H1 (cell line): ENCODE measurements at regions not wholly inside any gene's neighbourhood (a gene's known extent, or its start where the extent isn't known, plus 50 kb on each side); places are given as distances from the start of the nearest gene placed in this dataset.
A peak's percentile ranks its signal among the peaks of the same experiment; 100 is the strongest.

Experiments used
- CTCF ChIA-PET: fragments of 300-600 bp; sonication (Branson Sonifier 250); formaldehyde crosslinking; loops from one replicate; lab custom pipeline; 2021; ENCODE audit not compliant: partially characterized antibody; lab: Charles Lee
- POLR2A ChIA-PET: fragments of 300-600 bp; sonication (Branson Sonifier 250); formaldehyde crosslinking; loops from one replicate; lab custom pipeline; 2021; ENCODE audit warnings: inconsistent platforms; ENCODE audit not compliant: partially characterized antibody; lab: Charles Lee
- DNase-seq, 2 experiments: peaks; one replicate each; pipeline versions ENCODE4 v3.0.0 to v3.0.0-alpha.2; 2010 to 2022; ENCODE audit warnings: low spot score in 2 of 2, low read depth in 1 of 2, mixed read lengths in 1 of 2
- FAIRE-seq: peaks from 2 replicates; lab custom pipeline; 2011; peaks lifted over from hg19 to GRCh38; lab: Jason Lieb, UNC
- H2AFZ ChIP-seq: 2 replicates; pipeline ENCODE4 v1.8.1; 2012; ENCODE audit warnings: low read length, inconsistent platforms
- H2AK5ac ChIP-seq: 2 replicates; pipeline ENCODE4 v1.6.1; 2013; ENCODE audit warnings: low read depth, low read length
- H2BK120ac ChIP-seq: replicated peaks from 2 replicates; pipeline ENCODE3; 2013; ENCODE audit warnings: low read depth, low read length, inconsistent platforms
- H2BK12ac ChIP-seq: 2 replicates; pipeline ENCODE4 v1.6.1; 2013; ENCODE audit warnings: low read depth, low read length
- H2BK15ac ChIP-seq: 2 replicates; pipeline ENCODE4 v1.6.1; 2013; ENCODE audit warnings: low read length
- H2BK20ac ChIP-seq: 2 replicates; pipeline ENCODE4 v1.6.1; 2013; ENCODE audit warnings: low read length
- H2BK5ac ChIP-seq: 2 replicates; pipeline ENCODE4 v1.6.1; 2013; ENCODE audit warnings: low read depth, low read length
- H3K14ac ChIP-seq: 2 replicates; pipeline ENCODE4 v1.6.1; 2013; ENCODE audit warnings: inconsistent platforms; ENCODE audit not compliant: insufficient read length
- H3K18ac ChIP-seq: 2 replicates; pipeline ENCODE4 v1.6.1; 2013; ENCODE audit warnings: low read length; ENCODE audit errors: extremely low read depth
- H3K23ac ChIP-seq: 2 replicates; pipeline ENCODE4 v1.6.1; 2013; ENCODE audit warnings: inconsistent platforms; ENCODE audit not compliant: insufficient read length
- H3K23me2 ChIP-seq: 2 replicates; pipeline ENCODE4 v1.6.1; 2013; ENCODE audit warnings: low read depth, low read length
- H3K27ac ChIP-seq: 2 replicates; pipeline ENCODE4 v1.6.1; 2011; ENCODE audit warnings: low read depth, low read length, inconsistent platforms
- H3K27me3 ChIP-seq, 4 experiments: replicated peaks in 1 of 4; 1 replicate in 1 of 4; 2 replicates in 3 of 4; pipeline versions ENCODE4 v1.6.1 to v1.8.1; 2011 to 2013; ENCODE audit warnings: low read length in 3 of 4, mild to moderate bottlenecking in 3 of 4, inconsistent platforms in 2 of 4, mixed read lengths in 2 of 4, moderate library complexity in 1 of 4; ENCODE audit not compliant: control insufficient read depth in 3 of 4, insufficient read depth in 3 of 4; ENCODE audit errors: extremely low read depth in 1 of 4
- H3K36me3 ChIP-seq, 4 experiments: 2 replicates each; pipeline versions ENCODE4 v1.6.1 to v1.8.1; 2011 to 2013; ENCODE audit warnings: mild to moderate bottlenecking in 4 of 4, low read length in 3 of 4, moderate library complexity in 2 of 4, control low read depth in 1 of 4, inconsistent platforms in 1 of 4; ENCODE audit not compliant: insufficient read depth in 4 of 4, control insufficient read depth in 2 of 4
- H3K4ac ChIP-seq: replicated peaks from 2 replicates; pipeline ENCODE3; 2013; ENCODE audit warnings: low read length, low read depth, mixed read lengths, inconsistent platforms; ENCODE audit not compliant: insufficient read length
- H3K4me1 ChIP-seq, 4 experiments: replicated peaks in 1 of 4; 1 replicate in 1 of 4; 2 replicates in 3 of 4; pipeline versions ENCODE4 v1.6.1 to v1.8.1; 2011 to 2013; ENCODE audit warnings: low read length in 3 of 4, inconsistent platforms in 2 of 4, mixed read lengths in 1 of 4; ENCODE audit not compliant: insufficient read depth in 4 of 4, control insufficient read depth in 3 of 4
- H3K4me2 ChIP-seq, 2 experiments: 2 replicates each; pipeline versions ENCODE4 v1.6.1 to v1.8.1; 2011 to 2013; ENCODE audit warnings: low read depth in 2 of 2, low read length in 2 of 2, control low read depth in 1 of 2, inconsistent platforms in 1 of 2, mild to moderate bottlenecking in 1 of 2; ENCODE audit not compliant: insufficient read depth in 1 of 2
- H3K4me3 ChIP-seq, 4 experiments: fragments of 200-600, 300-600 bp in 1 of 4; sonication (generic), shearing (Covaris generic), sonication (Bioruptor Twin) in 1 of 4; 2 replicates each; pipeline versions ENCODE4 v1.5.1 to v1.8.1; 2011 to 2016; ENCODE audit warnings: low read length in 4 of 4, low read depth in 3 of 4, control low read depth in 2 of 4, inconsistent platforms in 2 of 4, mild to moderate bottlenecking in 2 of 4, mixed read lengths in 1 of 4, moderate library complexity in 1 of 4; ENCODE audit not compliant: insufficient read depth in 2 of 4; ENCODE audit errors: extremely low read depth in 1 of 4
- H3K56ac ChIP-seq: replicated peaks from 2 replicates; pipeline ENCODE3; 2013; ENCODE audit warnings: low read depth, mild to moderate bottlenecking, mixed read lengths, low read length, inconsistent platforms; ENCODE audit not compliant: insufficient read length
- H3K79me1 ChIP-seq: 2 replicates; pipeline ENCODE4 v1.6.1; 2013; ENCODE audit warnings: low read depth, low read length, control low read depth
- H3K79me2 ChIP-seq, 2 experiments: 2 replicates each; pipeline versions ENCODE4 v1.6.1 to v1.8.1; 2012 to 2013; ENCODE audit warnings: low read length in 2 of 2, mild to moderate bottlenecking in 2 of 2, inconsistent platforms in 1 of 2; ENCODE audit not compliant: insufficient read depth in 2 of 2, control insufficient read depth in 1 of 2
- H3K9ac ChIP-seq, 4 experiments: replicated peaks in 1 of 4; 1 replicate in 1 of 4; 2 replicates in 3 of 4; pipeline versions ENCODE4 v1.6.1 to v1.8.1; 2011 to 2013; ENCODE audit warnings: low read depth in 3 of 4, low read length in 3 of 4, control low read depth in 2 of 4, mild to moderate bottlenecking in 2 of 4, moderate library complexity in 2 of 4, inconsistent platforms in 1 of 4; ENCODE audit errors: extremely low read depth in 1 of 4
- H3K9me3 ChIP-seq, 2 experiments: 2 replicates each; pipeline versions ENCODE4 v1.6.1 to v1.8.1; 2012 to 2013; ENCODE audit warnings: mild to moderate bottlenecking in 2 of 2, moderate library complexity in 2 of 2, control low read depth in 1 of 2, inconsistent platforms in 1 of 2, low read depth in 1 of 2, low read length in 1 of 2, mixed read lengths in 1 of 2; ENCODE audit not compliant: insufficient read depth in 2 of 2
- H4K20me1 ChIP-seq, 2 experiments: replicated peaks in 1 of 2; 2 replicates each; pipeline versions ENCODE3 to v1.8.1; 2011 to 2013; ENCODE audit warnings: inconsistent platforms in 2 of 2, low read length in 2 of 2, mild to moderate bottlenecking in 1 of 2; ENCODE audit not compliant: insufficient read depth in 2 of 2, control insufficient read depth in 1 of 2
- H4K5ac ChIP-seq: 2 replicates; pipeline ENCODE4 v1.6.1; 2013; ENCODE audit warnings: low read length, low read depth, mixed read lengths, inconsistent platforms; ENCODE audit not compliant: insufficient read length
- H4K8ac ChIP-seq: 2 replicates; pipeline ENCODE4 v1.8.0; 2013; ENCODE audit warnings: mild to moderate bottlenecking, moderate library complexity, low read length, inconsistent platforms; ENCODE audit not compliant: insufficient read depth; ENCODE audit errors: extremely low read depth
- H4K91ac ChIP-seq: replicated peaks from 2 replicates; pipeline ENCODE3; 2013; ENCODE audit warnings: low read length, mixed read lengths, inconsistent platforms; ENCODE audit not compliant: insufficient read length
- EZH2 ChIP-seq: fragments of 200-600 bp; sonication (generic); IDR thresholded peaks from 2 replicates; pipeline ENCODE4 v1.7.1; 2012; ENCODE audit warnings: low read depth, mild to moderate bottlenecking, moderate library complexity, low read length, inconsistent platforms; ENCODE audit not compliant: severe bottlenecking
- JUN ChIP-seq: IDR thresholded peaks from 2 replicates; pipeline ENCODE4 v1.6.1; 2011; ENCODE audit warnings: low read depth, mild to moderate bottlenecking, improper control_type of control experiment, low read length
- POLR2AphosphoS5 ChIP-seq: IDR thresholded peaks from 2 replicates; pipeline ENCODE4 v1.6.1; 2011; ENCODE audit warnings: low read depth, low read length
- RAD21 ChIP-seq, 2 experiments: IDR thresholded peaks in 1 of 2; conservative IDR thresholded peaks in 1 of 2; 2 replicates each; pipeline ENCODE4 v1.6.1; 2011; ENCODE audit warnings: low read depth in 2 of 2, low read length in 2 of 2, improper control_type of control experiment in 1 of 2, inconsistent platforms in 1 of 2, mild to moderate bottlenecking in 1 of 2, moderate library complexity in 1 of 2
- YY1 ChIP-seq: IDR thresholded peaks from 2 replicates; pipeline ENCODE4 v1.6.1; 2011; ENCODE audit warnings: low read depth, mild to moderate bottlenecking, low read length
- WGBS, 2 experiments: shearing (Covaris generic) in 1 of 2; methylation state at CpG; one replicate each; pipeline versions ENCODE4 v1.1.6 to v1.1.7; 2013 to 2015; ENCODE audit warnings: low lambda C conversion rate in 2 of 2, mixed read lengths in 2 of 2, inconsistent platforms in 1 of 2, low coverage in 1 of 2, missing lambda C conversion rate in 1 of 2; ENCODE audit not compliant: insufficient replicate concordance in 2 of 2, insufficient coverage in 1 of 2, insufficient read length in 1 of 2; ENCODE audit errors: extremely low coverage in 1 of 2, missing lambda C conversion rate in 1 of 2; 5-methylcytosine and 5-hydroxymethylcytosine counted together
- TF ChIP-seq, protein P1 (sequence below), 3 experiments: IDR thresholded peaks; 1 replicate in 2 of 3; 2 replicates in 1 of 3; pipeline versions ENCODE4 v1.5.1 to v1.6.1; 2011; ENCODE audit warnings: low read length in 3 of 3, mild to moderate bottlenecking in 3 of 3, inconsistent platforms in 2 of 3, low read depth in 1 of 3, moderate library complexity in 1 of 3; ENCODE audit not compliant: insufficient read depth in 1 of 3; ENCODE audit errors: control extremely low read depth in 1 of 3

DNA sequence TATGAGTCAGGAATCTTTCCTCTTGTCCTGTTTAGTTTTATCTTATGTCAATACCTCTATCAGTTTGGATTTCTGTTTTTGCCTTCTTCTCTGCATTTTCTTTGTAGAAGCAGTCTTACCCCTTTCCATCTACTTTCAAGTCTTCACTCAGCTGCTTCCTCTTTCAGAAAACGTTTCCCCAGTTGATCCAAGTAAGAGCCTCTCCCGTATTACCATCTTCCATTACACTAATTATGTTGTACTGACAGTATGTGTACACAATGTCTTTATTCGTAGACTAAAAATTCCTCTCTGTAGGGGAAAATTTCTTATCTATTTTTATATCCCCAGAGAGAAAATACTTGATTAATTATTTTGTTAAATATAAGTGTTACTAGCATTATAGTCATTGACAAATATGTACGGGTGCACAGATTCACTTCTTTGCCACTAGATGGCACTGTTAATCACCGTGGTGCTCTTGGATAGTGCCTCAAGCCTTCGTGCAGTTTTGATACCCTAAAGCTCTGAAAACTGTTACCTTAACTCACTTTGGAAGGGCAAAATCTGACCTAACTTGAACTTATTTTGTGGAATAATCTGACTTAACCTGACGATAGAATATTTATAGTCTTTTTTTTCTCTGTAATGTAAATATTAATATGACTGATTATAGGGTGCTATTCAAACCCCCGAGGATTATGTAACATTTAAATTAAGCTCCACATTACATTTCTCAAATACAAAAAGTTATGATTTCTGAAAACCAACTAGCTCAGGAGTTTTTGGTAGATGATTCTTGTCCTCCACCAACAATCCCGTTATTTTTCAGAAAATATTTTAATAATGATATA lies 74.2 kb upstream of the POU1F1 start:
- WGBS, 2 experiments: 22% methylated on average over 9 of the region's 9 CpGs; no CpG with 5 or more reads in 1 of the 2 experiments
- no peak overlapping the region for H2BK5ac ChIP-seq
- no peak overlapping the region for H3K14ac ChIP-seq
- H3K23ac ChIP-seq: no peak overlapping the region
- FAIRE-seq: peak; percentile 85
- H3K4ac ChIP-seq: no peak overlapping the region
- H3K79me2 ChIP-seq: no peaks in the 10 kb centered on the region
- no peak overlapping the region for H3K4me3 ChIP-seq
- no peaks in the 10 kb centered on the region for H3K4me1 ChIP-seq
- H3K27ac ChIP-seq: no peak overlapping the region
- no peak overlapping the region for H4K91ac ChIP-seq
- CTCF ChIA-PET: interaction anchor here (0.7 to 2.6 kb wide), 37 partner anchors 8 to 652 kb away, joined by 3 to 14 read pairs (median 4); no protein-coding TSS in a partner anchor
- DNase-seq: no peak
- TF ChIP-seq YY1: no peak
- TF ChIP-seq, protein P1, sequence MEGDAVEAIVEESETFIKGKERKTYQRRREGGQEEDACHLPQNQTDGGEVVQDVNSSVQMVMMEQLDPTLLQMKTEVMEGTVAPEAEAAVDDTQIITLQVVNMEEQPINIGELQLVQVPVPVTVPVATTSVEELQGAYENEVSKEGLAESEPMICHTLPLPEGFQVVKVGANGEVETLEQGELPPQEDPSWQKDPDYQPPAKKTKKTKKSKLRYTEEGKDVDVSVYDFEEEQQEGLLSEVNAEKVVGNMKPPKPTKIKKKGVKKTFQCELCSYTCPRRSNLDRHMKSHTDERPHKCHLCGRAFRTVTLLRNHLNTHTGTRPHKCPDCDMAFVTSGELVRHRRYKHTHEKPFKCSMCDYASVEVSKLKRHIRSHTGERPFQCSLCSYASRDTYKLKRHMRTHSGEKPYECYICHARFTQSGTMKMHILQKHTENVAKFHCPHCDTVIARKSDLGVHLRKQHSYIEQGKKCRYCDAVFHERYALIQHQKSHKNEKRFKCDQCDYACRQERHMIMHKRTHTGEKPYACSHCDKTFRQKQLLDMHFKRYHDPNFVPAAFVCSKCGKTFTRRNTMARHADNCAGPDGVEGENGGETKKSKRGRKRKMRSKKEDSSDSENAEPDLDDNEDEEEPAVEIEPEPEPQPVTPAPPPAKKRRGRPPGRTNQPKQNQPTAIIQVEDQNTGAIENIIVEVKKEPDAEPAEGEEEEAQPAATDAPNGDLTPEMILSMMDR (IDR thresholded peaks at IDR 0.05; ENCODE audit: control extremely low read depth in 1 of 3, insufficient read depth in 1 of 3, low read depth in 1 of 3, low read length in 3 of 3): peak in 2 of 3 experiments; percentile 69 to 70; a peak in 3 of 4 replicates
- TF ChIP-seq POLR2AphosphoS5: no peak
- TF ChIP-seq EZH2: no peak
- TF ChIP-seq JUN: no peak
- TF ChIP-seq RAD21 (IDR thresholded peaks at IDR 0.05 in 1 of 2, conservative IDR thresholded peaks at IDR 0.05 in 1 of 2; ENCODE audit: low read depth in 2 of 2, low read length in 2 of 2): peak; percentile 80 to 81
- TF ChIP-seq, all 59 proteins: peak for 2
- Histone ChIP-seq H2AFZ (no peak overlapping the region), H2AK5ac (no peak overlapping the region), H3K79me1 (no peaks in the 10 kb centered on the region), H3K9me3 (peaks cover 0 to 6% of the 10 kb centered on the region in 2 experiments; a peak in 1 of 4 replicates), H4K5ac (no peak overlapping the region), H3K4me2 (no peak overlapping the region), H4K20me1 (no peaks in the 10 kb centered on the region), H3K23me2 (no peaks in the 10 kb centered on the region), H2BK120ac (no peak overlapping the region), H3K56ac (no peak overlapping the region), H3K18ac (no peak overlapping the region), H4K8ac (no peak overlapping the region), H2BK12ac (no peak overlapping the region), H3K36me3 (no peaks in the 10 kb centered on the region), H2BK20ac (no peak overlapping the region), H2BK15ac (no peak overlapping the region), H3K9ac (no peak overlapping the region), H3K27me3 (no peaks in the 10 kb centered on the region)
- POLR2A ChIA-PET: no interaction called here
